Tibial nerve (tissue), 4 donors: ENCODE measurements at regions not wholly inside any gene's neighbourhood (a gene's known extent, or its start where the extent isn't known, plus 50 kb on each side); places are given as distances from the start of the nearest gene placed in this dataset.

ENCODE experiments used
- CTCF ChIP-seq, 5 experiments: fragments of 200-600 bp in 3 of 5; fragments of 450-650 bp in 2 of 5; sonication (generic) in 3 of 5; IDR thresholded peaks; one replicate each; pipeline ENCODE4 v1.5.1; 2016 to 2019; ENCODE audit warnings: antibody characterized with exemption in 5 of 5, mild to moderate bottlenecking in 3 of 5, moderate library complexity in 2 of 5
- EP300 ChIP-seq, 2 donors: sonication (generic); formaldehyde crosslinking; IDR thresholded peaks; one replicate each; pipeline ENCODE4 v1.6.1; 2017; ENCODE audit warnings: antibody characterized with exemption in 2 of 2, mild to moderate bottlenecking in 1 of 2
- POLR2A ChIP-seq, 2 donors: fragments of 450-650 bp; IDR thresholded peaks; one replicate each; pipeline ENCODE4 v1.6.1; 2017; ENCODE audit warnings: antibody characterized with exemption in 2 of 2, mild to moderate bottlenecking in 2 of 2, moderate library complexity in 2 of 2

DNA sequence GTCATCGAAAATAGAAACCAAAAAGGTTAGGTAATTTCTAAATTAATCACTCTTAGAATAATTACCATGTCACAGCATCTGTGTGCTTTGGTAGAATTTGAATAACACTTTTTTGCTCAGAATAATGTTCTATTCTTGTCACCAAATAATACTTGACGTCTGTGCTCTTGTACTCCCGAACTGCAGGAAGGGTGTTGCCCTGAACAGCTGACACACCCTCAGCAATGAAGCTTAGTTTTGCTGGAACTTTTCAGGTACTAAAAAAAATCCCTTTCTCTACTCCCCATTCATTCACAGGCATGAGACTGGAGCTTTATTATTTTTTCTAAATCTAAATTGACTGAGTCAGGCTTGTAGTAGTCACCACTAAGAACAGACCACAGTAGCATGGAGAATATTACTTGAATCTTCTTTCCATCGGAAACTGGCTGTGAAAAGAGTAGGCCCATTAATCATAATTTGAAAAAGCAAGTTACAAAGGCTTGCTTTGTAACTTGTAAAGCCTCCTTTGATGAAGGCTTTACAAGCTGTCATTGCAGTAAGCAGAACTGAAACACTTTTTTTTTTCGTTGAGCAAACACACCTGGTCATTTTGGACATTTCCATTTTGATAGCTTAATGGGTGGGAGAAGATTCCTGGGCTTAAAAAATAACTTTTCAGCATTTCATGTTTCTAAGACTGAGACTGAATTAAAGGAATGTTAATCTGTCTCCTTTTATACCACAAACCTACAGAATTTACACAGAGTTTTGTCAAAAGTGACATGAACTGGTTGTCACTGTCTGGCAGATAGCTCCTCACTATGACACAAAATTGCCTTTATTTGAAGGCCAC is 70.3 kb upstream of the PELI1 start:
- no peak for TF ChIP-seq CTCF (IDR thresholded peaks at IDR 0.05)
- TF ChIP-seq EP300 (IDR thresholded peaks at IDR 0.05), result peak; percentile 51 to 74
- TF ChIP-seq POLR2A (IDR thresholded peaks at IDR 0.05), result no peak
